SU-DHL-6 (cell line): ENCODE measurements at regions not wholly inside any gene's neighbourhood (a gene's known extent, or its start where the extent isn't known, plus 50 kb on each side); places are given as distances from the start of the nearest gene placed in this dataset.

Source experiments
- H2AFZ ChIP-seq: fragments of 200-600 bp; sonication (generic); 2 replicates; pipeline ENCODE4 v1.6.1; 2014; ENCODE audit warnings: low read depth, mild to moderate bottlenecking, moderate library complexity, mixed read lengths, antibody characterized with exemption, low read length; ENCODE audit not compliant: severe bottlenecking
- H3F3A ChIP-seq: fragments of 200-600 bp; shearing (Covaris generic); 2 replicates; pipeline ENCODE4 v1.6.0; 2016; ENCODE audit warnings: antibody characterized with exemption, mild to moderate bottlenecking; ENCODE audit not compliant: insufficient read depth
- H3K27ac ChIP-seq: fragments of 200-600 bp; sonication (generic); 2 replicates; pipeline ENCODE4 v1.5.1; 2016; ENCODE audit warnings: low read depth, mild to moderate bottlenecking, low read length, moderate library complexity, mixed read lengths
- H3K27me3 ChIP-seq: fragments of 200-600 bp; sonication (generic), shearing (Covaris generic); 2 replicates; pipeline ENCODE4 v1.6.0; 2014; ENCODE audit warnings: mild to moderate bottlenecking, low read length
- H3K36me3 ChIP-seq: fragments of 200-600 bp; sonication (generic); 2 replicates; pipeline ENCODE4 v1.6.1; 2014; ENCODE audit warnings: mild to moderate bottlenecking, low read length, mixed read lengths
- H3K4me2 ChIP-seq: fragments of 300-600, 200-600 bp; shearing (Covaris generic), sonication (generic); 2 replicates; pipeline ENCODE4 v1.6.0; 2014; ENCODE audit warnings: low read length, low read depth, mild to moderate bottlenecking; ENCODE audit not compliant: poor library complexity, severe bottlenecking
- H3K4me3 ChIP-seq: fragments of 200-600 bp; sonication (generic); 2 replicates; pipeline ENCODE4 v1.5.1; 2014; ENCODE audit warnings: antibody characterized with exemption, low read length, mild to moderate bottlenecking, mixed read lengths; ENCODE audit not compliant: insufficient read depth, poor library complexity, severe bottlenecking
- H3K79me2 ChIP-seq: fragments of 200-600 bp; sonication (generic); 2 replicates; pipeline ENCODE4 v1.6.1; 2014; ENCODE audit warnings: mild to moderate bottlenecking, low read length, moderate library complexity; ENCODE audit not compliant: insufficient read depth
- H3K9ac ChIP-seq: fragments of 200-600 bp; sonication (generic); 2 replicates; pipeline ENCODE4 v1.7.0; 2014; ENCODE audit warnings: mild to moderate bottlenecking, low read length
- H3K9me2 ChIP-seq: fragments of 200-600 bp; sonication (generic); replicated peaks from 2 replicates; pipeline ENCODE4 v1.6.1; 2014; ENCODE audit warnings: low read length; ENCODE audit not compliant: insufficient read depth
- H3K9me3 ChIP-seq: fragments of 200-600 bp; sonication (generic); 2 replicates; pipeline ENCODE4 v1.6.1; 2014; ENCODE audit warnings: low read length, mixed read lengths; ENCODE audit not compliant: insufficient read depth
- H4K20me1 ChIP-seq: fragments of 200-600 bp; sonication (generic); 2 replicates; pipeline ENCODE4 v1.6.1; 2014; ENCODE audit warnings: low read depth, mild to moderate bottlenecking, antibody characterized with exemption, low read length, moderate library complexity, mixed read lengths
- CTCF ChIP-seq: fragments of 200-600 bp; sonication (generic); IDR thresholded peaks from one replicate; pipeline ENCODE4 v1.5.1; 2017; ENCODE audit warnings: antibody characterized with exemption, mild to moderate bottlenecking, low read length, moderate library complexity; ENCODE audit not compliant: insufficient read depth, poor library complexity, severe bottlenecking
- EZH2phosphoT487 ChIP-seq: fragments of 200-600 bp; sonication (generic), shearing (Covaris generic); conservative IDR thresholded peaks from 2 replicates; pipeline ENCODE4 v1.6.1; 2018; ENCODE audit warnings: mild to moderate bottlenecking, antibody characterized with exemption, low read length, moderate library complexity, mixed read lengths

DNA sequence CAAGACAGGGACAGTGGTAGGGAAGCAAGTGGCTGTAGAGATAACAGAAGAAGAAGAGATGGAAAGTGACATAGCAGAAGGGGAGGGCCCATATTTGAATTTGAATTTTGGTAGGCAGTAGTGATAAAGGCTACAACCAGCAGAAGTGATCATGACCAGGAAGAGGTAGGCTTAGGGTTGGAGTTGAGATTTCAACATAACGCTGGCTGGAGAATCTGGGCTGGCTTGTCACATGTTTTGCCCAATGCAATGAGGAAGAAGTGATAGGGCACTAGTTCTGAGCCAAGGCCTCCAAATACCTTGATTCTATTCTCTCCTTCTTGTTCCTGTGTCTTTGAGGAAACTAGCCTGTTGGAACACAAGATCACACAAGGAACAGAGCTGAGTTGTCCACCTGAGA lies 69.4 kb downstream of the SCG2 start:
- Histone ChIP-seq H3F3A (no peaks in the 10 kb centered on the region), H3K4me3 (no peak overlapping the region), H2AFZ (no peak overlapping the region), H3K27me3 (no peaks in the 10 kb centered on the region), H3K9ac (no peak overlapping the region), H3K9me2 (no peaks in the 10 kb centered on the region), H4K20me1 (no peaks in the 10 kb centered on the region), H3K36me3 (no peaks in the 10 kb centered on the region), H3K4me2 (no peak overlapping the region), H3K79me2 (no peaks in the 10 kb centered on the region), H3K9me3 (no peaks in the 10 kb centered on the region), H3K27ac (no peak overlapping the region)
- TF ChIP-seq CTCF = no peak
- TF ChIP-seq EZH2phosphoT487 = no peak

GRCh38 chr2:223536546-223536945 lies 65.6 kb downstream of the SCG2 start:
- H3K79me2 ChIP-seq = no peaks in the 10 kb centered on the region
- no peak overlapping the region for H3K4me2 ChIP-seq
- H3K4me3 ChIP-seq = no peak overlapping the region
- H3K27me3 ChIP-seq = no peaks in the 10 kb centered on the region
- no peak overlapping the region for H2AFZ ChIP-seq
- no peaks in the 10 kb centered on the region for H3K9me3 ChIP-seq
- no peak overlapping the region for H3K27ac ChIP-seq
- no peaks in the 10 kb centered on the region for H3K36me3 ChIP-seq
- TF ChIP-seq CTCF = no peak
- TF ChIP-seq EZH2phosphoT487 = no peak
- no peaks in the 10 kb centered on the region for H4K20me1 ChIP-seq
- H3F3A ChIP-seq = no peaks in the 10 kb centered on the region
- H3K9ac ChIP-seq = no peak overlapping the region
- no peaks in the 10 kb centered on the region for H3K9me2 ChIP-seq

DNA sequence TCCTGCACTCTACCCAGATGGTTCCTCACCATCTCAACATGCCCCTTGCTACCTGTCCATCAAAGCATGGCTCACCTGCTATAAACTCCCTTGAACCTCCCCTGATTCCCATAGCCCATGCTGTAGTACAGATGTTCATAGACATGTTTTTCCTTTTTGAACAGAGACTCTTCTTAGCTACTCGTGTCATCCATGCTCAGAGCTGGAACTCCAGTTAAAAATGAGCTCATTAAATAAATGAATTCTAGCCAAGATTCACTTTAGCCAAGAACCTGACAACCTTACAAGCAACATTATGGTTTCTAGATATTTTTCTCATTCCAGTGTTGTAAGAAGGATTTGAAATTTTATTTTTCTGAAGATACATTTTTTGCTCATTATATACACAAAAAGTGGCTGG lies 65.0 kb downstream of the SCG2 start:
- Histone ChIP-seq H3K4me2 (no peak overlapping the region), H3K9me3 (no peaks in the 10 kb centered on the region), H2AFZ (no peak overlapping the region), H3K9me2 (no peaks in the 10 kb centered on the region), H3K4me3 (no peak overlapping the region), H3K36me3 (no peaks in the 10 kb centered on the region), H3F3A (no peaks in the 10 kb centered on the region), H3K9ac (no peak overlapping the region), H3K79me2 (no peaks in the 10 kb centered on the region), H3K27me3 (no peaks in the 10 kb centered on the region), H4K20me1 (no peaks in the 10 kb centered on the region), H3K27ac (no peak overlapping the region)
- no peak for TF ChIP-seq EZH2phosphoT487
- no peak for TF ChIP-seq CTCF
